Mononuclear cell (primary cell): ENCODE measurements at regions not wholly inside any gene's neighbourhood (a gene's known extent, or its start where the extent isn't known, plus 50 kb on each side); places are given as distances from the start of the nearest gene placed in this dataset.

Experiments used
- H3K27me3 ChIP-seq: 2 replicates; pipeline ENCODE4 v1.6.0; 2011; ENCODE audit warnings: low read length, control low read depth; ENCODE audit not compliant: insufficient read depth
- H3K4me1 ChIP-seq: 2 replicates; pipeline ENCODE4 v1.5.1; 2011; ENCODE audit warnings: mild to moderate bottlenecking, low read length, control low read depth; ENCODE audit not compliant: insufficient read depth
- H3K4me3 ChIP-seq: 2 replicates; pipeline ENCODE4 v1.5.1; 2011; ENCODE audit warnings: mild to moderate bottlenecking, low read length, moderate library complexity
- H3K9me3 ChIP-seq: 2 replicates; pipeline ENCODE4 v1.5.1; 2011; ENCODE audit warnings: low read depth, mild to moderate bottlenecking, control low read depth, low read length

DNA sequence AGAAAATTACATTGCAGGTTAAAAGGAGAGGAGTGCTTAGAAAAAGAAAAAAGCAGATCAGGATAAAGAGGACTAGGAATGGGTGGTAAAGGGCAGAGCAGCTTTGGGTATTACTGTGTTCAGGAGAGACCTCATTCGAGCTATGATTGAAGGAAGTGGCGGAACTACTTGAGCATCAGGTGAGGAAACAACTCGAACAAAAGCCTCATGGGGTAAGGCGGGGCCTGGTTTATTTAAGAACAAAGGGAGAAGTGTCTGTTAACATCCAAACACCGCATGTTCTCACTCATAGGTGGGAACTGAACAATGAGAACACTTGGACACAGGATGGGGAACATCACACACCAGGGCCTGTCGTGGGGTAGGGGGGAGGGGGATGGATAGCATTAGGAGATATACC is 444.6 kb upstream of the CCDC196 start:
- no peak overlapping the region for H3K4me3 ChIP-seq
- no peaks in the 10 kb centered on the region for H3K4me1 ChIP-seq
- H3K9me3 ChIP-seq = no peaks in the 10 kb centered on the region
- no peaks in the 10 kb centered on the region for H3K27me3 ChIP-seq

DNA sequence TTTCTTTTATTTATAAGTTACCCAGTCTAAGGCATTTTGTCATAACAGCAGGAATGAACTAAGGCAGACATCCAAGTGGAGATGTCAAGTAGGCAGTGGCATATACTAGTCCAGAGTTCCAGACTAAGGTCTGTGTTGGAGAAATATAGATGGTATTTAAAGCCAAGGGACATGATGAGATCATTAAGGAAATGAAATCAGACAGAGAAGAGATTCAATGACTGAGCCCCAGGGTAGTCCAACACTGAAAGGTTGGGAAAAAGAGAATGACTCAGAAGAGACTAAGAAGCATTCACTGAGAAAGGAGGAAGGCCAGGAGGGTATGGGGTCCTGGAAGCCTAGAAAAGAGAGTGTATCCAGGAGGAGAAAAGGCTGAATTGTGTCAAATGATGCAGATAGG is 442.2 kb upstream of the CCDC196 start:
- H3K4me1 ChIP-seq = no peaks in the 10 kb centered on the region
- H3K4me3 ChIP-seq = no peak overlapping the region
- no peaks in the 10 kb centered on the region for H3K9me3 ChIP-seq
- no peaks in the 10 kb centered on the region for H3K27me3 ChIP-seq

DNA sequence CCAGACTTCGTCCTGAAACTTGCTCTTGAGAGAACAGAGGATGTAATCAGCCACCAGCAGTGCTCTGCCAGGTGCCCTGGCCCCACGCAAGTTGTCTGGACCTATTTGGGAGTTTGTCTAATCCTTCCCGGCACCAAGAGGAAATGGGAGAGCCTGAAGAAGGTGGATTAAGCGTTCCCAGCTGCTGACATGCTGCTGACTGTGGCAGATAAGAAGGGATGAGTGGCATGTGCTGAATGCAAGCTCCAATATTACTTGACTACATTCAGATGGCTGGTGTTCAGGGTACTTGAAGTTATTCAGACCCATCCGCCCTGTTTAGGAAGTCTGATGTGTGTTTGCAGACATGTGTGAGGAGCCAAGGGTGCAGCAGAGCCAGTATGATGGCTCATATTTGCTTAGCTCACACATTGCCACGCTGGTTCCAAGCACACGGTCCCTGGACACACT is 440.6 kb upstream of the CCDC196 start:
- Histone ChIP-seq H3K27me3 (no peaks in the 10 kb centered on the region), H3K9me3 (no peaks in the 10 kb centered on the region), H3K4me1 (no peaks in the 10 kb centered on the region), H3K4me3 (no peak overlapping the region)

DNA sequence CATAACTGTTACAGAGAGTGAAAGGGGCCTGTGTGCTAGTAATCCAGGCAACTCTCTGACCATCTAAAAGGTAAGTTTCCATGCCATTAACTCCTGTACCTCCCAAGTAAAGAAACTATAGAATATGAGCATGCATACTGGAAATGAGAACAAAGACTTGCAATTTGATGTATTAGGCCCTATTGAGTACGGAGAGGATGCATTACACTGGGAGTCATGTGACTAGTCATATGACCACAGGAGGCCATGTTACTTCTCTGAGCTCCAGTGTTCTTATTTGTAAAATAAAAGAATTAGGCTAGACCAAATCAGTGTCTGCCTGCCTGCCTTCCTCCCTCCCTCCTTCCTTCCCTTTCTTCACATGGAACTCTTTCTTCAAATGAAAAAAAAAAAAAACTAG is 440.1 kb upstream of the CCDC196 start:
- no peaks in the 10 kb centered on the region for H3K27me3 ChIP-seq
- H3K4me3 ChIP-seq = no peak overlapping the region
- H3K4me1 ChIP-seq = no peaks in the 10 kb centered on the region
- H3K9me3 ChIP-seq = no peaks in the 10 kb centered on the region

DNA sequence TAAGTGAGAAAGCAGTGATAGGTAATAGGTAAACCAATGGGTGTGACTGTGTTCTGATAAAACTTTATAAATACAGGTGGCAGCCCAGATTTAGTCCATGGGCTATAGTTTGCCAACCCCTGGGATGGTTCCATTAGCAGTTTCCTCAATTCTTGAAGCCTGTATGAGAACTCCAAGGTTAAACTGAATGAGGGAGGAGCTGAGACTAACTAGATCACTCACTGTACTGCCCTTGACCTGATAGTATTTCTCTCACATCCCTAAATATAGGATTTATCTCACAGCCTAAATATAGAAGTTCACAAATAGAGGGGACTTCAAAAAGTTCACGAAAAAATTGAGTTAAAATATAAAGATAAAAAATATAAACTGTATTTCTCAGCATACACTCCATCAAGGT is 439.6 kb upstream of the CCDC196 start:
- Histone ChIP-seq H3K27me3 (no peaks in the 10 kb centered on the region), H3K4me1 (no peaks in the 10 kb centered on the region), H3K4me3 (no peak overlapping the region), H3K9me3 (no peaks in the 10 kb centered on the region)

DNA sequence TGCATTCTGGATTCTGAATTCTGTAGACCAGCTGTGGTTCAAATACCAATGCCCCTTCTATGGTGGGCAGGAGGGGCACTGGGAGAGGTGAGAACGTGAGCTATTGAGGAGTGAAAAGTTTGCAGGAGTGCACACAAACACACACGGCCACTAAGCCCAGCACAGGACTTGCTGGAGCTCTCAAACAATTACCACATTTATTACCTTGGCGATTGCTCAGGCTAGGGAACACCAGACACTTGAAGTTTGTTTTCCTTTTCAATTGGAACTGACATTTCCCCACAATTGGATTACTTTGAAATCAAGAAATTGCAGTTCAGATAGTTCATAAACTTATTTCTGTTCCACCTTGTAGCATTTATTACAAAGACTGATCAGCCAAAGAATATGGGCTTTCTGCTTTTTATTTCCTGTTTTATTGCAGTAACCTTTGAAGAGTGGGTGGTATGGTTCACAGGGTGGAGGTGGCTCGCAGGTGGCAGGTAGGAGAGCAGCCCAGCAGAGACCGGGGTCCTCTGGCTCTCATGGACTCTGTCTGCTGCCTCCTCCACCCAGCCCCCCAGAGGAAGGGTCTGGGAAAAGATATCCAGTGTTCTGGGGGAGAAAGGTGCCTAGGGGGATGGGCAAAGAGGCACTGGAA is 429.8 kb upstream of the CCDC196 start:
- H3K9me3 ChIP-seq = no peaks in the 10 kb centered on the region
- no peaks in the 10 kb centered on the region for H3K4me1 ChIP-seq
- no peaks in the 10 kb centered on the region for H3K27me3 ChIP-seq

DNA sequence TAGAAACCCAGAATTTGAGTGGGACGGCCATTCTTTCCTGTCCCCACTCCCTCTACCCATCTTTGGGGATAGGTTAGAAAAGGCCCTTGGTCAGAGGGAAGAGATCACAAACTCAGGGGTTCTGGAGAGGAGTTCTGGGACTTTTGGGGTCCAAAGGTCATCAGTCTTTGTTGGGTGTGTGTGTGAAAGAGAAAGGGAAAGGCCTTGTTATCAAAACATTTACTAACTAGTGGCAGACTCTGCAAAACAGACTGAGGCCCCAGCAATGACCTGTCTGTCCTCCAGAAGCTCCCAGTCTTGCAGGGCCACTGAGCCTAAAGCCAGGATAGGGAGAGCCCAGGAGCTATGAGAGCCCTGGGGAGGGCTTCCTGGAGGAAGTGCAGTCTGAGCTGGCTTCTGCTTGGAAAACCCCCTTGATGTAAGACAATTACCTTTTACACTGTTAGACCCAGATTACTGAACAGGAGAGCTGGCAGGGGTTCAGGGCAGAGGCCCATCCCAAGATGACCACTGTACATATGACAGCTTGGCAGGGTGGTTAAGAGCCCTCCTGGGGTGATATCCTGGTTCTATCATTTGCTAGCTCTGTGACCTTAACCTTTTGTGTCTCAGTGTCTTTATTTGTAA is 429.1 kb upstream of the CCDC196 start:
- Histone ChIP-seq H3K4me1 (no peaks in the 10 kb centered on the region), H3K4me3 (no peak overlapping the region), H3K9me3 (no peaks in the 10 kb centered on the region), H3K27me3 (no peaks in the 10 kb centered on the region)

More for the DNA sequence above, 429.8 kb upstream of the CCDC196 start:
- H3K4me3 ChIP-seq = no peak overlapping the region

DNA sequence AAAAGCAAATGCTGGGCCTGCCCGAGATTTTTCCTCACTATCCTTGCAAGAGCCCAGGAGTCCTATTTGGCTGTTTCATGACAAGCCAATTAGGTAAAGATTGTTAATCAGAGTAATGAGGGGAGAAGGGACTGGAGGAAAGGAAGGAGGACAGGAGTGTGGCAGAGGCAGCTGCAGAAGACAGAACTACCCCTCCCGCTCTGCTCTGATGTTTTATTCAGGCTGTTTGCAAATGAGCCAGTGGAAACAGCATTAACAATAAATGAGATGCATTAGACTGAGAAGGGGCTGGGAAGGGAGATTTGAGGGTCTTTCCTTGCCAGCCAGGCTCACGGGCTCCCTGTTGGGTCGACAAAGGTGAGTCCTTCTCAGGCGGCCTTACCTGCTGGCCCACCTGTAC is 421.0 kb upstream of the CCDC196 start:
- H3K27me3 ChIP-seq = no peaks in the 10 kb centered on the region

DNA sequence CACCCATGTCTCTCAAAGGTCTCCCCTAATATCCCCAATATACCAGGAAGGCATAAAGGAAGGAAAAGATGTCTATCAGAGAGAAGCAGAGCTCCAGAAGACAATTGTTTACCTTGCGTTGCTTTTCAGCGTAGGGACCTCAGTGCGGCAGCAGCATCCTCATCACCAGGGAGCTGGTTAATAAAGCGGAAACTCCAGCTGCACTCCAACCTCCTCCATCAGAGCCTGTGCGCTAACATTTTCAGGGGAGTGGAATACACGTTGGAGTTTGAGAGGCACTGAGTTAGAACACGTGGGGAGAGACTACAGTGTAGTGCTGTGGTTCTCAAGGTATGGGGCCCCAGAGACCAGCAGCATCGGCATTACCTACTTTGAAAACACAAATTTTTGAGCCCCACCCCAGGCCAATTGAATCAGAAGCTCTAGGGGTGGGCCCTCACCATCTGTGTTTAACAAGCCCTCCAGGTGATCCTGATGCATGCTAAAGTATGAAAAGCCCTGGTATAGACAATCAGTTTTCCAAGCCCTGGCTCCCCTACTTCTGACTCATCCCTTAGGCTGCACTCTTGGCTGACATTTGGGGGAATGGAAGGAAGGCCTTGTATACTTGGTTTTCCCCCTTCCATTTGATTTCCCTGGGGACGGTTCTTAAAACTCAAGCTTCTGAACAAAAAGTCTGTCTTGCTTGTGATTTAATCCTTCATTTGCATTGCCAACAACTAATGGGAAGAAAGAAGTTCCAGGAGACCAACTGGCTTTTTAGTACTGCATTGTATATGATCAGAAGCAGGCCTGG is 419.0 kb upstream of the CCDC196 start:
- no peak overlapping the region for H3K4me3 ChIP-seq
- peaks cover 2% of the 10 kb centered on the region for H3K27me3 ChIP-seq
- H3K9me3 ChIP-seq = no peaks in the 10 kb centered on the region
- no peaks in the 10 kb centered on the region for H3K4me1 ChIP-seq

More for the DNA sequence above, 421.0 kb upstream of the CCDC196 start:
- H3K9me3 ChIP-seq = no peaks in the 10 kb centered on the region
- no peaks in the 10 kb centered on the region for H3K4me1 ChIP-seq
- no peak overlapping the region for H3K4me3 ChIP-seq

DNA sequence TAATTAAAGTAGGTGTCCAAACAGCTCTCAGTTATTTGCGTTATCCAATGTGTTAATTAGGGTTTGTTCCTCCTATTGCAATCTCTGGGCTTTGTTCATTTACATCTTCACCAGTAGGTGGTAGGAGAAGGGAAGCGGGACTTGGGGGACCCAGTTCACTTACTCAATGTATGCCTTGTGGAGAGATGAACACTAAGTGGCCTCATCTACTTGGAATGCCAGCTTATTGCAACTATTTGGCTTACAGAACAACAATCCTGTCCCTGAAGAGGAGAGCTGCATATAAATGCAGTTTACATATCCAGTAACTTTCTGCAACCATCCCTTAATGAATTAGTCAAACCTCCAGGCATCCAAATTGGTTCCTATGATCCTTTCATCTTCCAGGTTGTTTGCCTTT is 417.1 kb upstream of the CCDC196 start:
- Histone ChIP-seq H3K9me3 (no peaks in the 10 kb centered on the region), H3K4me1 (no peaks in the 10 kb centered on the region), H3K4me3 (no peak overlapping the region), H3K27me3 (peaks cover 3% of the 10 kb centered on the region)

DNA sequence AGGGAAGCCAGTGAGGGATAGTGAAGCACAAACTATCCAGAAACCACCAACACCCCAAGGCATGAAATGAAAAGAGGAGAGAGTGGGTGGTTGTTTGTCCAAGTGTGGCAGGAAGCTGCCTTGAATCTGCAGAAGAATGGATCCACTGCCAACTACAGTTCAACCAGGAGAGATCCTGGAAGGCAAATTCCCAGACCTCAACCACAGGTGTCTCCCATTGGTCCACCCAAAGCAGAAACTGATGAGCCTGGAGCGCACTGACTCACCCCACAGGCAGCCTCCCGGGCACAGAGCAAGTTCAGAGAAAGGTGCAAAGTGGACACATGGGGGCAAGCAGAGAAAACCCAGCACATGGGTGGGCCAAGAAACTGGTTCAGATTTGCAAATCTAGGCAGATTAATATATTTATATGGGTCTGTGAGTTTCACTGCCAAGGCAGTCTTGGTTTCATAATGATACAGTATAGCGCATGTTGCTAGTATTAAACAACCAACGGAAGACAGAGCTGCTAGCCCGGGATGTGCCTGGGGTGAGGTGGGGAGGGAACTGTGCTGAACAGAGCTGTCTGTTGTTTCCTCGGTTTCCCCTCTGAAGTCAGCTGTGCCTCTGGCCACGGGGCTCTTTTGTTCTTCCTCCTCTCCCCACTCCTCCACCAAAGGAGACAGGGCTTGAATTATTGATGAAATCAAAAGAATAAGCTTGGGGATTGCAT is 416.2 kb upstream of the CCDC196 start:
- Histone ChIP-seq H3K4me3 (no peak overlapping the region), H3K4me1 (no peaks in the 10 kb centered on the region), H3K9me3 (no peaks in the 10 kb centered on the region), H3K27me3 (peaks cover 3% of the 10 kb centered on the region)

DNA sequence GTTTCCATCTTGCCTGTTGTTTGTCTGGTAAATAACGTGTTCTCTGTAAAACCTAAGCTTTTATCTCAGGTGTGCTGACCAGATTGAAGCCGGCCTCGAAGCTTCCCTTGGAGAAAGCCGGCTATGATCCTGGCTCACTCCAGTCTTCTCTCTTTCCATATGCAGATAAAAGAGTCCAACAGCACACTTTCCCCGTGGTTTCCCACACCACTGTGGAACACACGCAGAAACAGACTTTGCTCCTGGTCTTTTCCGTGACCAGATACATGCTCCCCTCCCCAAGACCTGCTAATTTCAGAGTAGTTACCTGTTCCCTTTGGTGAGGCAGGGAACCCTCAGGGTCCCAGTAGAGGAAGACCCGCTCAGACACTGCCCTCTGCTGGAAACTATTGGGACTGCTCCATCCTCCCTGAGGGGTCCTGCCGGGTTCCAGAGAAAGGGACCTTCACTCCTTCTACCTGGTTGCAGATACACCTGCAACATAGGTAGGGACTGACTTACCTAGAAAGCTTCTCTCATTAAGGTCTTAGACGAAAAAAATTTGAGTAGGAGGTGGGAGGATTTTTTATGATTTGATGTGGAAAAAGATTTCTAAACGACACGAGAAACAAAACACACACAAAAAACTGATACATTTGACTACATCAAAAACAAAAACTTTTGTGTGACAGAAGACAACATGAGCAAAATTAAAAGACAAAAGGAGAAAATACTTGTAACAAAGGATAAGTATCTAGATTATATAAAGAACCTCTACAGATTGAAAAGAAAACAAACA is 415.4 kb upstream of the CCDC196 start:
- H3K9me3 ChIP-seq = no peaks in the 10 kb centered on the region
- H3K4me3 ChIP-seq = no peak overlapping the region
- H3K27me3 ChIP-seq = peaks cover 3% of the 10 kb centered on the region
- no peaks in the 10 kb centered on the region for H3K4me1 ChIP-seq

DNA sequence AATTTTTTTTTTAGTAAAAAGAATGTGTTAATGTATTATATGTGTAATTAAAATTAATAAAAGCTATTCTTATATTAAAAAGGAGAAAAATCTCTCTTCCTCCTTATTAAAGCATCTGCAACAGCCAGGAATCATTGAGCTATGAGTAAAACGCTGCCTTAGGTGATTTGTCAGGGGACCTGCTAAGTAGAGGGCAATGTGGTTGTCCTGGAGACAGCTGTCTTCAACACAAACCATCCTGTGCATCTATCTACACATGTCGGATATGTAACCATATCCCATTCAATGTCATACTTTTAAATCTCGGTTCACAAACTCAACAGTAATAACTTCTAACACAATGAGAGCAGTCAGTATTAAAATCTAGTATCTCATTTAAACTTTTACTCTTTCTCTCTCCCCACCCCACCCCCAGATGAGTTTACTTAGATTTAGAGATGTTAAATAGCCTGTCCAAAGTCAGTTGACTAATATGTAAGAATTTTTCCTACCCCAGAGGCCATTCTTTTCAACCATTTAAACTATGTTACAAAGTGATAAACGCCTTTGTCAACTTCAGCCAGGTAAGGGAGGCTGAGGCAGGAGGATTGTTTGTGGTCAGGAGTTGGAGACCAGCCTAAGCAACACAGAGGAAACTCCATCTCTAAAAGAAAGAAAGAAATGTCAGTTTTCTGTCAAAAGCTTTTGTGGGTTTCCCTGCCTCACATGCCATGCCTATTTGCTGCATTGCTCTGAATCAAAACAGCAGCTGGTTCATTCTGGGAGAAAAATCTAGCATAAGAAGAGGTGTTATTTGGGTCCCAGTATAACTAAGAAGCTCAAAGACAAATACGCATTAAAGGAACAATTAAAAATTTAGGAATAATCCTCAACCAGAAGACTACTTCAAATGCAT is 413.7 kb upstream of the CCDC196 start:
- H3K4me3 ChIP-seq = no peak overlapping the region
- H3K9me3 ChIP-seq = no peaks in the 10 kb centered on the region
- H3K4me1 ChIP-seq = no peaks in the 10 kb centered on the region
- H3K27me3 ChIP-seq = peaks cover 3% of the 10 kb centered on the region

DNA sequence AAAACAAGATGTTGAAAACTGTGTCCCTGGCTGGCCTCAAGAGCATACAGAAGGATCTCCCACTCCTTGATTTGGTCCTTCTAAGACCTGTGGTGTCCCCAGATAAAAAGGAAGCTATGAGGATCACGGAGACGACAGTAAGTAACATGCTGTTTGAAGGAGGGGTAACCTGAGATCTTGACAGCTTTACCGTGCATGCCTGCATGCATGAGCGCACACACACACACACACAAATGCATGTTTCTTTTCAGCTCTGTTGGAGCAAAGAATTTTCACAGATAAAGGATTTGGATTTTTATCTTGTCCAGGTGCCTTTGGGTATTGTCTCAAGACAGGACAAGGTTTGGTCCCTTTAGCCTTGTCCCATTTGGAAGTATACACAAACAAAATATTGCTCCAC is 411.6 kb upstream of the CCDC196 start:
- H3K9me3 ChIP-seq = no peaks in the 10 kb centered on the region
- H3K4me3 ChIP-seq = no peak overlapping the region
- H3K27me3 ChIP-seq = peaks cover 3% of the 10 kb centered on the region
- H3K4me1 ChIP-seq = no peaks in the 10 kb centered on the region
